H9 (cell line): ENCODE measurements at regions not wholly inside any gene's neighbourhood (a gene's known extent, or its start where the extent isn't known, plus 50 kb on each side); places are given as distances from the start of the nearest gene placed in this dataset.

Experiments
- DNase-seq: peaks from one replicate; pipeline ENCODE4 v3.0.0-alpha.2; 2017
- H2AFZ ChIP-seq: one replicate; pipeline ENCODE4 v1.6.1; 2013; ENCODE audit warnings: mild to moderate bottlenecking, low read length, control low read depth, moderate library complexity
- H2AK5ac ChIP-seq: 2 replicates; pipeline ENCODE4 v1.6.1; 2013; ENCODE audit warnings: low read length, control low read depth, mixed read lengths; ENCODE audit not compliant: insufficient read length
- H2BK120ac ChIP-seq: one replicate; pipeline ENCODE4 v1.6.1; 2013; ENCODE audit warnings: low read depth, mild to moderate bottlenecking, low read length, control low read depth, inconsistent platforms; ENCODE audit not compliant: poor library complexity, severe bottlenecking
- H2BK12ac ChIP-seq: 2 replicates; pipeline ENCODE4 v1.6.1; 2013; ENCODE audit warnings: low read length, control low read depth, mixed read lengths, low read depth; ENCODE audit not compliant: insufficient read length
- H2BK15ac ChIP-seq: 2 replicates; pipeline ENCODE4 v1.6.1; 2013; ENCODE audit warnings: low read depth, low read length, control low read depth
- H2BK20ac ChIP-seq: one replicate; pipeline ENCODE4 v1.6.1; 2013; ENCODE audit warnings: low read depth, mild to moderate bottlenecking, low read length, control low read depth, inconsistent platforms; ENCODE audit not compliant: poor library complexity, severe bottlenecking
- H2BK5ac ChIP-seq: 2 replicates; pipeline ENCODE4 v1.6.1; 2013; ENCODE audit warnings: low read length, control low read depth, mixed read lengths; ENCODE audit not compliant: insufficient read length
- H3K14ac ChIP-seq: 2 replicates; pipeline ENCODE4 v1.6.1; 2013; ENCODE audit warnings: low read length, control low read depth; ENCODE audit not compliant: insufficient read depth
- H3K18ac ChIP-seq: 2 replicates; pipeline ENCODE4 v1.6.1; 2013; ENCODE audit warnings: low read depth, mild to moderate bottlenecking, mixed read lengths, low read length, control low read depth; ENCODE audit not compliant: insufficient read length
- H3K23ac ChIP-seq: 2 replicates; pipeline ENCODE4 v1.6.1; 2013; ENCODE audit warnings: low read length, control low read depth, mixed read lengths, low read depth; ENCODE audit not compliant: insufficient read length
- H3K23me2 ChIP-seq: 2 replicates; pipeline ENCODE4 v1.6.1; 2013; ENCODE audit warnings: low read depth, mild to moderate bottlenecking, mixed read lengths, low read length, control low read depth; ENCODE audit not compliant: insufficient read length, poor library complexity, severe bottlenecking
- H3K27ac ChIP-seq: 2 replicates; pipeline ENCODE4 v1.5.1; 2013; ENCODE audit warnings: low read length, control low read depth, mixed read lengths, low read depth; ENCODE audit not compliant: insufficient read length
- H3K27me3 ChIP-seq: 2 replicates; pipeline ENCODE4 v1.6.1; 2013; ENCODE audit warnings: low read length, control low read depth, inconsistent platforms; ENCODE audit not compliant: insufficient read depth
- H3K4ac ChIP-seq: 2 replicates; pipeline ENCODE4 v1.6.1; 2013; ENCODE audit warnings: low read depth, mild to moderate bottlenecking, control low read depth, inconsistent platforms, low read length, moderate library complexity
- H3K4me1 ChIP-seq: 2 replicates; pipeline ENCODE4 v1.6.1; 2013; ENCODE audit warnings: low read length, control low read depth, inconsistent platforms; ENCODE audit not compliant: insufficient read depth
- H3K4me2 ChIP-seq: 2 replicates; pipeline ENCODE4 v1.6.1; 2013; ENCODE audit warnings: low read length, control low read depth, mixed read lengths; ENCODE audit not compliant: insufficient read length, insufficient read depth
- H3K56ac ChIP-seq: 2 replicates; pipeline ENCODE4 v1.6.1; 2013; ENCODE audit warnings: low read depth, mild to moderate bottlenecking, mixed read lengths, low read length, control low read depth; ENCODE audit not compliant: insufficient read length
- H3K79me1 ChIP-seq: 2 replicates; pipeline ENCODE4 v1.6.1; 2013; ENCODE audit warnings: low read depth, mild to moderate bottlenecking, moderate library complexity, low read length, control low read depth, inconsistent platforms; ENCODE audit not compliant: insufficient read depth, poor library complexity, severe bottlenecking
- H3K79me2 ChIP-seq: 2 replicates; pipeline ENCODE4 v1.6.1; 2013; ENCODE audit warnings: low read length, control low read depth, inconsistent platforms; ENCODE audit not compliant: insufficient read depth
- H3K9ac ChIP-seq: 2 replicates; pipeline ENCODE4 v1.6.1; 2013; ENCODE audit warnings: low read length, control low read depth, mixed read lengths; ENCODE audit not compliant: insufficient read length; ENCODE audit errors: extremely low read depth
- H3K9me3 ChIP-seq: one replicate; pipeline ENCODE4 v1.6.1; 2013; ENCODE audit warnings: low read depth, low read length, inconsistent platforms; ENCODE audit not compliant: control insufficient read depth
- H3T11ph ChIP-seq: one replicate; pipeline ENCODE4 v1.6.1; 2013; ENCODE audit warnings: mild to moderate bottlenecking, low read length, control low read depth, inconsistent platforms
- H4K20me1 ChIP-seq: one replicate; pipeline ENCODE4 v1.6.1; 2013; ENCODE audit not compliant: control insufficient read depth, insufficient read length, insufficient read depth
- H4K5ac ChIP-seq: 2 replicates; pipeline ENCODE4 v1.6.1; 2013; ENCODE audit warnings: low read depth, mild to moderate bottlenecking, mixed read lengths, low read length, control low read depth; ENCODE audit not compliant: insufficient read length
- H4K8ac ChIP-seq: replicated peaks from 2 replicates; pipeline ENCODE4 v1.6.1; 2013; ENCODE audit warnings: low read length, control low read depth, mixed read lengths, low read depth; ENCODE audit not compliant: insufficient read length
- H4K91ac ChIP-seq: 2 replicates; pipeline ENCODE4 v1.6.1; 2013; ENCODE audit warnings: low read depth, mild to moderate bottlenecking, moderate library complexity, mixed read lengths, low read length, control low read depth; ENCODE audit not compliant: insufficient read length
- H3K27ac Mint-ChIP-seq, 3 experiments: 2 replicates in 2 of 3; 3 replicates in 1 of 3; pipeline ENCODE4 v1.8.0; 2020 to 2021; ENCODE audit warnings: mixed read lengths in 3 of 3, mild to moderate bottlenecking in 1 of 3, moderate library complexity in 1 of 3
- H3K27me3 Mint-ChIP-seq: 2 replicates; pipeline ENCODE4 v1.8.0; 2021; ENCODE audit warnings: low read depth, mild to moderate bottlenecking, moderate library complexity, mixed read lengths
- H3K36me3 Mint-ChIP-seq, 3 experiments: 2 replicates in 2 of 3; 3 replicates in 1 of 3; pipeline ENCODE4 v1.8.0; 2020 to 2021; ENCODE audit warnings: low read depth in 3 of 3, mixed read lengths in 3 of 3; ENCODE audit not compliant: insufficient read depth in 1 of 3
- H3K4me1 Mint-ChIP-seq, 2 experiments: 2 replicates each; pipeline ENCODE4 v1.8.0; 2020; ENCODE audit warnings: mixed read lengths in 2 of 2
- H3K4me3 Mint-ChIP-seq, 2 experiments: 2 replicates in 1 of 2; 3 replicates in 1 of 2; pipeline ENCODE4 v1.8.0; 2020 to 2021; ENCODE audit warnings: mild to moderate bottlenecking in 2 of 2, mixed read lengths in 2 of 2, moderate library complexity in 1 of 2
- H3K9me3 Mint-ChIP-seq, 2 experiments: 2 replicates in 1 of 2; 3 replicates in 1 of 2; pipeline ENCODE4 v1.8.0; 2020; ENCODE audit warnings: mild to moderate bottlenecking in 2 of 2, mixed read lengths in 2 of 2, moderate library complexity in 1 of 2
- WGBS: extraction: QIAGEN DNeasy Blood & Tissue Kit; methylation state at CpG from one replicate; pipeline ENCODE4 v1.1.7; 2013; ENCODE audit warnings: missing lambda C conversion rate, low lambda C conversion rate, mixed read lengths; ENCODE audit not compliant: insufficient read length; ENCODE audit errors: extremely low coverage; 5-methylcytosine and 5-hydroxymethylcytosine counted together
- TF ChIP-seq, protein P1 (sequence below): fragments of 200-600 bp; sonication (generic); conservative IDR thresholded peaks from 3 replicates; pipeline ENCODE4 v1.8.0; 2021; ENCODE audit warnings: antibody characterized with exemption, mild to moderate bottlenecking

DNA sequence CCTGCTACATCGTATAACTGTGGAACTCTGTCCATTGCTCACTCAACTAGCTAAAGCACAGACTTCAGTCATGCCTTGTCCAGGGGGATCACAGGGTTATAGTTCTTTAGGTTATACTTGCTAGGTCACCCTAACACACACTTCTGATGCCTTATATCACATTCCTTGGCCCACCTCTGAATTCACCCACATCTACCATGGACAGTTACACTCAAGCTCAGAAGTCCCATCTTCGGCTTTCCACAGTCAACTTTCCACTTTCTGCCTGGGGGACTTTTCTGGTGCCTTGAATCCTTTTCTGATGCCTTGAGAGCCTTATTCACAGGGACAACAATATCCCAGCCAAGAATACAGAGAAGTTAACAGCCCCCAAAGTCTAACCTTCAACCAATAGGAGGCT lies 129.2 kb upstream of the MAOA start:
- no peak overlapping the region for H4K5ac ChIP-seq
- H3K9me3 ChIP-seq = no peaks in the 10 kb centered on the region
- no peak overlapping the region for H2BK120ac ChIP-seq
- H3K4me3 Mint-ChIP-seq = no peak overlapping the region
- no peak overlapping the region for H3K23ac ChIP-seq
- H3K4me1 Mint-ChIP-seq = peaks cover 13 to 14% of the 10 kb centered on the region in 2 experiments
- H3K9ac ChIP-seq = no peak overlapping the region
- H3K79me2 ChIP-seq = no peaks in the 10 kb centered on the region
- no CpG with 5 or more reads among the region's 2 CpGs for WGBS
- H3K36me3 Mint-ChIP-seq = peaks cover 7 to 11% (median 11%) of the 10 kb centered on the region in 3 experiments; a peak in 6 of 7 replicates
- no peak overlapping the region for H3K27ac ChIP-seq
- no peak overlapping the region for H3K18ac ChIP-seq
- H3K4ac ChIP-seq = no peak overlapping the region
- no peak overlapping the region for H2BK12ac ChIP-seq
- no peak overlapping the region for H3K4me2 ChIP-seq
- H2AK5ac ChIP-seq = no peak overlapping the region
- peaks cover 4 to 48% of the 10 kb centered on the region in 2 experiments; a peak in 4 of 5 replicates for H3K9me3 Mint-ChIP-seq
- no peak for DNase-seq
- H4K91ac ChIP-seq = no peak overlapping the region
- no peaks in the 10 kb centered on the region for H3K79me1 ChIP-seq
- no peak overlapping the region for H3K27ac Mint-ChIP-seq
- no peak overlapping the region for H3K14ac ChIP-seq
- H3K27me3 Mint-ChIP-seq = peaks cover 1% of the 10 kb centered on the region
- H4K20me1 ChIP-seq = no peaks in the 10 kb centered on the region
- no peak overlapping the region for H3K56ac ChIP-seq
- no peak overlapping the region for H2BK15ac ChIP-seq
- no peak overlapping the region for H4K8ac ChIP-seq
- no peak overlapping the region for H2BK20ac ChIP-seq
- TF ChIP-seq, protein P1, sequence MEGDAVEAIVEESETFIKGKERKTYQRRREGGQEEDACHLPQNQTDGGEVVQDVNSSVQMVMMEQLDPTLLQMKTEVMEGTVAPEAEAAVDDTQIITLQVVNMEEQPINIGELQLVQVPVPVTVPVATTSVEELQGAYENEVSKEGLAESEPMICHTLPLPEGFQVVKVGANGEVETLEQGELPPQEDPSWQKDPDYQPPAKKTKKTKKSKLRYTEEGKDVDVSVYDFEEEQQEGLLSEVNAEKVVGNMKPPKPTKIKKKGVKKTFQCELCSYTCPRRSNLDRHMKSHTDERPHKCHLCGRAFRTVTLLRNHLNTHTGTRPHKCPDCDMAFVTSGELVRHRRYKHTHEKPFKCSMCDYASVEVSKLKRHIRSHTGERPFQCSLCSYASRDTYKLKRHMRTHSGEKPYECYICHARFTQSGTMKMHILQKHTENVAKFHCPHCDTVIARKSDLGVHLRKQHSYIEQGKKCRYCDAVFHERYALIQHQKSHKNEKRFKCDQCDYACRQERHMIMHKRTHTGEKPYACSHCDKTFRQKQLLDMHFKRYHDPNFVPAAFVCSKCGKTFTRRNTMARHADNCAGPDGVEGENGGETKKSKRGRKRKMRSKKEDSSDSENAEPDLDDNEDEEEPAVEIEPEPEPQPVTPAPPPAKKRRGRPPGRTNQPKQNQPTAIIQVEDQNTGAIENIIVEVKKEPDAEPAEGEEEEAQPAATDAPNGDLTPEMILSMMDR = no peak
- no peak overlapping the region for H3T11ph ChIP-seq
- H3K4me1 ChIP-seq = peaks cover 3% of the 10 kb centered on the region; the same call in 1 of the 2 replicates
- H2BK5ac ChIP-seq = no peak overlapping the region
- no peaks in the 10 kb centered on the region for H3K27me3 ChIP-seq
- no peaks in the 10 kb centered on the region for H3K23me2 ChIP-seq
- no peak overlapping the region for H2AFZ ChIP-seq
